ENCODE measurements at regions not wholly inside any gene's neighbourhood (a gene's known extent, or its start where the extent isn't known, plus 50 kb on each side); places are given as distances from the start of the nearest gene placed in this dataset.

- DNase-seq = no peak
- no peaks in the 10 kb centered on the region for H3K9me3 ChIP-seq
- no peak overlapping the region for H3K4me3 ChIP-seq
- no peak for ATAC-seq (ENCODE audit: low FRiP score in 2 of 2)
- no peaks in the 10 kb centered on the region for H3K27me3 ChIP-seq
- no peaks in the 10 kb centered on the region for H3K4me1 ChIP-seq
- no peaks in the 10 kb centered on the region for H3K36me3 ChIP-seq
- 83% methylated on average over 4 of the region's 4 CpGs for WGBS, 2 donors
- TF ChIP-seq POLR2A (IDR thresholded peaks at IDR 0.05) (no peak), EP300 (IDR thresholded peaks at IDR 0.05) (no peak), CTCF (IDR thresholded peaks at IDR 0.05) (no peak), POLR2AphosphoS5 (IDR thresholded peaks at IDR 0.05) (no peak)
- no peak overlapping the region for H3K27ac ChIP-seq
These were observed 50.8 kb upstream of the SMIM36 start for GRCh38 chr17:55561973-55562495.

DNA sequence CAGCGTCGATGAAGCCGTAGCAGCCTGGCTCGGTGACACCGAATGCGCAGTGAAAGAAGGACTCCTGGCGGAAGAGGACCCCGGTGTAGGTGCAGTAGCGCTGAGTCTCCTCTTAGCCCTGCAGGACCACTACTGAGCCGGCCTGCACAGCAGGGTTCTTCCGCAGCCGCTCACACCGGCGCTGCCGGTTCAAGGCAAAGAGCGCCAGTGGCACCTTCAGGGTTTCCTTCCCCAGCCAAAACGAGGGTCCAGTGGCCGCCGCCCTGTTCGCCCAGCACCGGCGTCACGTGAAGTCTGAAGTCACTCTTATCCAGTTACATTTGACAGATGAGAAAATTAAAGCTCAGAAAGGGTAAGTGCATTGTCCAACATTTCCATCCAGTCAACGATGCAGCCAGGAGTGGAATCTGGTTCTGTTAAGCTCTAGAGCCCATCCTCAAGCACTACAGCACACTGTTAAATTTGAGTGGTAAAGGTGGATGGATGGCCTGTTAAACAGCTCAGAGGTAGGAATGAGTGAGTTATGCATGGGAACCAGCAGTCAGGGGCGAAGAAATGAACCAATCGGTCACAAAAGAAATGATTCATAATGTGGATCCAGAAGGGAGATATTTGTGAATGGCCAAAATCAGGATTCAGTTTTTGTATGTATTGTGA, 50.2 kb upstream of the SMIM36 start:
- ATAC-seq (ENCODE audit: low FRiP score in 2 of 2) (peak in 1 of 2 donors; percentile 46), DNase-seq (peak in 1 of 2 donors; percentile 72)
- no peaks in the 10 kb centered on the region for H3K9me3 ChIP-seq
- H3K4me1 ChIP-seq = no peaks in the 10 kb centered on the region
- no peaks in the 10 kb centered on the region for H3K27me3 ChIP-seq
- no peak overlapping the region for H3K27ac ChIP-seq
- TF ChIP-seq EP300 (IDR thresholded peaks at IDR 0.05) (no peak), POLR2A (IDR thresholded peaks at IDR 0.05) (no peak), CTCF (IDR thresholded peaks at IDR 0.05) (no peak), POLR2AphosphoS5 (IDR thresholded peaks at IDR 0.05) (no peak)
- H3K36me3 ChIP-seq = no peaks in the 10 kb centered on the region
- H3K4me3 ChIP-seq = no peak overlapping the region
- 93 to 94% methylated on average over 19 to 26 of the region's 26 CpGs for WGBS, 2 donors

All from upper lobe of left lung (tissue), 6 donors.